Breast epithelium (tissue), 4 donors: ENCODE measurements at regions not wholly inside any gene's neighbourhood (a gene's known extent, or its start where the extent isn't known, plus 50 kb on each side); places are given as distances from the start of the nearest gene placed in this dataset.

Experiments used
- DNase-seq, 2 donors: peaks; one replicate each; pipeline ENCODE4 v3.0.0-alpha.2; 2019; ENCODE audit warnings: low spot score in 2 of 2
- H3K27ac ChIP-seq, 2 donors: fragments of 200-600 bp; sonication (generic) in 1 of 2; one replicate each; pipeline ENCODE4 v1.5.1; 2016 to 2019; ENCODE audit warnings: mild to moderate bottlenecking in 1 of 2
- H3K27me3 ChIP-seq, 2 donors: fragments of 200-600 bp; sonication (generic) in 1 of 2; one replicate each; pipeline versions ENCODE4 v1.5.1 to v1.6.0; 2017 to 2019; ENCODE audit warnings: control low read depth in 1 of 2, mild to moderate bottlenecking in 1 of 2
- H3K36me3 ChIP-seq: fragments of 200-600 bp; one replicate; pipeline ENCODE4 v1.5.1; 2019
- H3K4me1 ChIP-seq, 2 donors: fragments of 200-600 bp; sonication (generic); one replicate each; pipeline ENCODE4 v1.5.1; 2016 to 2019; ENCODE audit warnings: control low read depth in 1 of 2
- H3K4me3 ChIP-seq, 3 donors: fragments of 200-600 bp; sonication (generic); 1 replicate in 2 of 3; 2 replicates in 1 of 3; pipeline ENCODE4 v1.5.1; 2016 to 2019; ENCODE audit warnings: mild to moderate bottlenecking in 3 of 3, moderate library complexity in 2 of 3
- H3K9me3 ChIP-seq, 2 donors: fragments of 200-600 bp; sonication (generic) in 1 of 2; one replicate each; pipeline ENCODE4 v1.5.1; 2016 to 2019; ENCODE audit warnings: control low read depth in 1 of 2
- POLR2A ChIP-seq: fragments of 450-650 bp; IDR thresholded peaks from one replicate; pipeline ENCODE4 v1.6.1; 2016; ENCODE audit warnings: antibody characterized with exemption, mild to moderate bottlenecking, moderate library complexity
- POLR2AphosphoS5 ChIP-seq, 3 donors: sonication (generic); formaldehyde crosslinking; IDR thresholded peaks; one replicate each; pipeline ENCODE4 v1.6.1; 2017; ENCODE audit warnings: antibody characterized with exemption in 3 of 3
- intact Hi-C: fragments of 100-400 bp; cut with DNase I; formaldehyde crosslinking; loops from one replicate; pipeline ENCODE4 v1.15.1; 2023; ENCODE audit warnings: low total_unique reads
- TF ChIP-seq, protein P1 (sequence below), 3 donors: fragments of 450-650 bp; IDR thresholded peaks; one replicate each; pipeline ENCODE4 v1.5.1; 2016 to 2017; ENCODE audit warnings: antibody characterized with exemption in 3 of 3, mild to moderate bottlenecking in 3 of 3, moderate library complexity in 3 of 3

DNA sequence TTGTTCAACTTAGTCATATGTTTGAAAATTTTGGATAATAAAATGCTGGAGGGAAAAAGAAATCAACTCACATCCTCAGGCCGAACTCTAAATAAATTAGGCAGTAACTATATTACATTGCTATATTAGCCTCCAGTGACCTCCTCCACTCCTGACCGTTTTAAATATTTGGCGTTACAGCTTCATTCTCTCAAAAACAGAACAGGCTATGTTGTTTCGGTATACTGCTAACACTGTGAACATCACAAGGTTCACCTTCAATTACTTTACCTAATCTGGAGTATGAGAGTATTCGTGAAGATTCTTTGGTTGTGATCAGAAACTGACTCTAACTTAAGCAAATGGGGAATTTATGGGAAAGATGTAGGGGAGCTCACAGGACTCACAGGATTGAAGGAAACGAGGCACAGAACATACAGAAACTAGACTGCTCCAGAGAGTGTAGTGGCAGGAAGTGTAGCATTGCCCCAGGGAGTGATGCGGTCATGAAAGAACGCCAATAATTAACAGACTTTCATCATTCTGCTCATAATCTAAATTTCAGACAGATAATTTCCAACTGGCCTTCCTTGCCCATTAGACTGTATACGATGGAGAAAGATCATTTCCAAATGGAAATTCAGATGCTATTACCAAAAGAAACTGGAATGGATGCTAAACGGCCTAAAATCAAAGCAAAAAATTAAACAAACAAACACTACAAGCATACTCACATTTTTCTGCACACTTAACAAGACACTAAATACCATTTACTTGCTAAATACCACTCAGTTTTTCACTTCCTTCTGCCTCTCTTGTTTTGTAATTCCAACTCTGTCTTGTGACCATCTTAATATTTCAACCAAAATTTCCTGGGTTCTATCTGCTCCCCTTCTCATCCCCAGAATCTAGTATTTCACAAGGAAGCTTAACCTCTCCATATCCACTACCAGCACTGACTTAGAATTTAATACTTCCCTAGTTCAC, 110.1 kb upstream of the LPAR1 start:
- intact Hi-C loops = no loop called here
- H3K4me3 ChIP-seq = no peak overlapping the region
- no peak overlapping the region for H3K27ac ChIP-seq

DNA sequence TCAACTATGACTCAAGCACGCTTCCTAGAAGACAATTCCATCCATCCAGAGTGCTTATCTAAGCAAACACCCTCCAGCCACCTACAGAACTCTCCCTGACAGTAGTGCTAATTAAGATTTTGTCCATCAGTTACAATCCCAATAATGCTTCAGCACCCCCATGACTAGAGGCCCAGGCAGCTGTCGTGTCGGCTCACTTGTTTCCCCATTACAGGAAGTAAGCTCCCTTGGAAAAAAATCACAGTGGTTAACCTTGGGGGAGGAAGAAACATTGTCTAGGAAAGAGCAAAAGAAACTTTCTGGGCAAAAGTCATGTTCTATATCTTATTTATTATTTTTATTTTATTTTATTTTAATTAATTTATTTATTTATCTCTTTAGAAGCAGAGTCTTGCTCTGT, 108.8 kb upstream of the LPAR1 start:
- TF ChIP-seq, protein P1, sequence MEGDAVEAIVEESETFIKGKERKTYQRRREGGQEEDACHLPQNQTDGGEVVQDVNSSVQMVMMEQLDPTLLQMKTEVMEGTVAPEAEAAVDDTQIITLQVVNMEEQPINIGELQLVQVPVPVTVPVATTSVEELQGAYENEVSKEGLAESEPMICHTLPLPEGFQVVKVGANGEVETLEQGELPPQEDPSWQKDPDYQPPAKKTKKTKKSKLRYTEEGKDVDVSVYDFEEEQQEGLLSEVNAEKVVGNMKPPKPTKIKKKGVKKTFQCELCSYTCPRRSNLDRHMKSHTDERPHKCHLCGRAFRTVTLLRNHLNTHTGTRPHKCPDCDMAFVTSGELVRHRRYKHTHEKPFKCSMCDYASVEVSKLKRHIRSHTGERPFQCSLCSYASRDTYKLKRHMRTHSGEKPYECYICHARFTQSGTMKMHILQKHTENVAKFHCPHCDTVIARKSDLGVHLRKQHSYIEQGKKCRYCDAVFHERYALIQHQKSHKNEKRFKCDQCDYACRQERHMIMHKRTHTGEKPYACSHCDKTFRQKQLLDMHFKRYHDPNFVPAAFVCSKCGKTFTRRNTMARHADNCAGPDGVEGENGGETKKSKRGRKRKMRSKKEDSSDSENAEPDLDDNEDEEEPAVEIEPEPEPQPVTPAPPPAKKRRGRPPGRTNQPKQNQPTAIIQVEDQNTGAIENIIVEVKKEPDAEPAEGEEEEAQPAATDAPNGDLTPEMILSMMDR (IDR thresholded peaks at IDR 0.05) = no peak
- TF ChIP-seq POLR2A = no peak
- TF ChIP-seq POLR2AphosphoS5 (IDR thresholded peaks at IDR 0.05) = no peak
- Histone ChIP-seq H3K36me3 (no peaks in the 10 kb centered on the region), H3K4me3 (no peak overlapping the region), H3K27ac (no peak overlapping the region), H3K9me3 (no peaks in the 10 kb centered on the region), H3K27me3 (no peaks in the 10 kb centered on the region), H3K4me1 (no peaks in the 10 kb centered on the region)
- DNase-seq = no peak
- intact Hi-C loops = no loop called here

More for the DNA sequence above, 110.1 kb upstream of the LPAR1 start:
- no peak for TF ChIP-seq POLR2A
- TF ChIP-seq POLR2AphosphoS5 (IDR thresholded peaks at IDR 0.05) = no peak
- TF ChIP-seq, protein P1 (IDR thresholded peaks at IDR 0.05) = no peak
- Histone ChIP-seq H3K27me3 (no peaks in the 10 kb centered on the region), H3K36me3 (no peaks in the 10 kb centered on the region), H3K9me3 (no peaks in the 10 kb centered on the region), H3K4me1 (no peaks in the 10 kb centered on the region)
- DNase-seq = no peak

DNA sequence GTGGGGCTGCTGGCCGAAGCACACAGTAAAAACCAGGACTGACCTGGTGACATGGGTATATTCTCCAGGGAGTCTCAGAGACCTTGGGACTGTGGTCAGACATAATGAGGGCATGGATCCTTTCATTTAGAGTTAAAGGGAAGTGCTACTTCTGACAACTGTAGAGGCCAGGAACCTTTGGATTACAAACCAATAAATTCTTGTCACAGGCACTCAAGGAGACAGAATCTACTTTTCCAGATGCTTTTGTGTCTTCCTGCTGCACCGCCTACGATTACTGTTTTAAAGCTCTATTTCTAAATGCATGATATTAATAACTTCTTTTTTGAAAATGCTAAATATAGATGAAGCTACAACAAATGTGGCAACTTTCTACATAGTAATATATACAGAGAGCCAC, 106.5 kb upstream of the LPAR1 start:
- no peak overlapping the region for H3K27ac ChIP-seq
- no peaks in the 10 kb centered on the region for H3K9me3 ChIP-seq
- no peak overlapping the region for H3K4me3 ChIP-seq
- intact Hi-C loops = no loop called here
- TF ChIP-seq POLR2A (no peak), POLR2AphosphoS5 (IDR thresholded peaks at IDR 0.05) (no peak)
- TF ChIP-seq, protein P1 (IDR thresholded peaks at IDR 0.05) = no peak
- H3K36me3 ChIP-seq = no peaks in the 10 kb centered on the region
- no peaks in the 10 kb centered on the region for H3K27me3 ChIP-seq
- H3K4me1 ChIP-seq = no peaks in the 10 kb centered on the region
- no peak for DNase-seq

- no peaks in the 10 kb centered on the region for H3K4me1 ChIP-seq
- no peak for DNase-seq
- no peaks in the 10 kb centered on the region for H3K36me3 ChIP-seq
- intact Hi-C loops = no loop called here
- TF ChIP-seq, protein P1 (IDR thresholded peaks at IDR 0.05) = no peak
- TF ChIP-seq POLR2A = no peak
- TF ChIP-seq POLR2AphosphoS5 (IDR thresholded peaks at IDR 0.05) = no peak
- H3K4me3 ChIP-seq = no peak overlapping the region
- H3K9me3 ChIP-seq = peaks cover 0 to 4% of the 10 kb centered on the region in 2 donors
- no peaks in the 10 kb centered on the region for H3K27me3 ChIP-seq
- no peak overlapping the region for H3K27ac ChIP-seq
Observed at GRCh38 chr9:111136180-111136579, 97.9 kb upstream of the LPAR1 start.

DNA sequence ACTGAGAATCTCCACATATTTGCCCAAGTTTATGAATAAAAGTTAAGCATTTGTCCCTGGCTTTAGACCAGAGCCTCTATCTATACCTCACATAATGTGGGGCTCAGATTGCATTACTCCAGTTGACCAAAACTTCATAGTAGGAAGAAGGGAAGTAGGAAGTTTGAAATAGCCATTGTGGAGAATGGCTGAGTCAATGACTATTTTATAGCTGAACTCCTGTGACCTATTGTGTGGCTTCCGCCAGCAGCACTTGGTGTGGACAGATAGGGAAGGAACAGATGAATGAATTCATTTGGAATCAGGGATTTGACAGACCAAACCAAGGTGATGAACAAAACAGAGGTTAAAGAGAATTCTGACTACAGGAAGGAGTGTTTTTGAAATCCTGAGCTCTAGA, 92.9 kb upstream of the LPAR1 start:
- Histone ChIP-seq H3K27me3 (no peaks in the 10 kb centered on the region), H3K4me3 (no peak overlapping the region), H3K36me3 (no peaks in the 10 kb centered on the region), H3K4me1 (no peaks in the 10 kb centered on the region), H3K27ac (no peak overlapping the region), H3K9me3 (peaks cover 0 to 4% of the 10 kb centered on the region in 2 donors)
- intact Hi-C loops = no loop called here
- TF ChIP-seq, protein P1 (IDR thresholded peaks at IDR 0.05) = no peak
- TF ChIP-seq POLR2A (no peak), POLR2AphosphoS5 (IDR thresholded peaks at IDR 0.05) (no peak)
- no peak for DNase-seq
